Heart right ventricle (tissue), 16 donors: ENCODE measurements at regions not wholly inside any gene's neighbourhood (a gene's known extent, or its start where the extent isn't known, plus 50 kb on each side); places are given as distances from the start of the nearest gene placed in this dataset.

Source experiments
- ATAC-seq, 8 donors: fragments of 200-7000 bp; cut with Tn5 transposase; one replicate each; pipeline ENCODE4 v1.9.1; 2020; ENCODE audit warnings: mild to moderate bottlenecking in 8 of 8, moderate library complexity in 8 of 8, moderate number of reproducible peaks in 1 of 8
- DNase-seq, 2 donors: peaks; one replicate each; pipeline ENCODE4 v3.0.0-alpha.2; 2020
- H3K27ac ChIP-seq, 10 donors: fragments of 200-600 bp; sonication (generic) in 2 of 10; one replicate each; pipeline versions ENCODE4 v1.5.0 to v1.8.0; 2020 to 2022; ENCODE audit warnings: mild to moderate bottlenecking in 3 of 10
- H3K27me3 ChIP-seq, 7 donors: fragments of 200-600 bp; one replicate each; pipeline ENCODE4 v1.8.0; 2021 to 2022; ENCODE audit warnings: mild to moderate bottlenecking in 2 of 7
- H3K36me3 ChIP-seq, 9 donors: fragments of 200-600 bp; sonication (generic) in 1 of 9; one replicate each; pipeline versions ENCODE4 v1.5.0 to v1.8.0; 2020 to 2022; ENCODE audit warnings: mild to moderate bottlenecking in 2 of 9
- H3K4me1 ChIP-seq, 9 donors: fragments of 200-600 bp; sonication (generic) in 1 of 9; one replicate each; pipeline versions ENCODE4 v1.5.0 to v1.8.0; 2020 to 2022; ENCODE audit warnings: mild to moderate bottlenecking in 4 of 9
- H3K4me3 ChIP-seq, 10 donors: fragments of 200-600 bp; sonication (generic) in 2 of 10; one replicate each; pipeline versions ENCODE4 v1.5.0 to v1.8.0; 2020 to 2022; ENCODE audit warnings: mild to moderate bottlenecking in 7 of 10, moderate library complexity in 2 of 10
- H3K9me3 ChIP-seq, 11 donors: fragments of 200-600 bp in 10 of 11; sonication (generic) in 2 of 11; one replicate each; pipeline versions ENCODE4 v1.5.0 to v1.8.0; 2013 to 2022; ENCODE audit warnings: mild to moderate bottlenecking in 2 of 11, control low read depth in 1 of 11, moderate library complexity in 1 of 11
- CTCF ChIP-seq, 9 donors: fragments of 200-600 bp; sonication (generic) in 2 of 9; IDR thresholded peaks; one replicate each; pipeline versions ENCODE4 v1.5.0 to v1.8.0; 2021 to 2022; ENCODE audit warnings: antibody characterized with exemption in 9 of 9, mild to moderate bottlenecking in 5 of 9, moderate library complexity in 1 of 9
- WGBS, 2 donors: extraction: QIAGEN DNeasy Blood & Tissue Kit; methylation state at CpG; one replicate each; pipeline ENCODE4 v1.1.7; 2013; ENCODE audit warnings: inconsistent platforms in 1 of 2; 5-methylcytosine and 5-hydroxymethylcytosine counted together
- intact Hi-C, 10 donors: fragments of 100-400 bp; cut with DNase I; formaldehyde crosslinking; loops; one replicate each; pipeline versions ENCODE4 v1.11.1 to v1.14.2; 2022
- donor health status: Arrhythmogenic right ventricular cardiomyopathy.
- donor health status: ischemic (EF 13 %, LVEDD 7.1; RV severe dilation, severe dysfunction).
- donor health status: healthy with polysubstance abuse.
- donor health status: DM: no; HTN: yes; CAD: no.
- donor health status: DM: no; HTN: no; CAD: no.
- donor health status: ischemic (EF 25% LVEDD 6.9; RV normal size, moderate dysfunction).
- donor health status: ischemic (EF 25% LVEDD 5.7; RV mildly dilated, moderate dysfunction).
- donor health status: healthy.
- donor health status: DM: yes; HTN: yes; CAD: no.
- donor health status: Ischemic cardiomyopathy.
- donor health status: ischemic (EF 35%, LVEDD 5.7; RV mildly dilated, moderate dysfunction).
- donor health status: nonischemic (EF 11% LVEDD 7.7; RV severe dilation, severe dysfunction).
- donor health status: DM: yes; HTN: yes; CAD: no.
- donor health status: PGD.
- donor health status: ischemic (EF 29% LVEDD 5.4; RV normal size, mild dysfunction).
- donor health status: nonischemic (EF 23%, LVEDD 6.1; RV moderate dilation, normal function).

DNA sequence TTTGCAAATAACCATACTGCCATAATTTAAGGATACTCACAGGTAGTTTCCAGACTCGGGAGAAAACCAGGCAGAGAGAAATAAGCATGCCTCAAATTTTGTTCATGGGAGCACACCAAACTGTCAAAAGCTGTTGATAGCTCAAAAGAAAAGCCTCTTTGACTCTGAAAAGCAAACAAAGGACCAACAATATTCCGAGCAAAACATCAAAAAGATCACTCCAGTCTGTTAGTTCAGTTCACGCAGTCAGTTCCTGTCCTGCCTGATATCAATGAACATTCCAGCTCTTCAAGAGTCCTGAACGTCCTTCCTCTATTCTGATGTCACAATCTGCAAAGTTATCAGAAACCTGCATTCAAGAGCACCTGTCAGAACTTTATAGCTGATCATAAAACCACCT, 78.7 kb downstream of the RRM2 start:
- no peak for ATAC-seq
- WGBS, 2 donors = 64 to 75% methylated on average over 4 of the region's 4 CpGs
- Histone ChIP-seq H3K36me3 (no peaks in the 10 kb centered on the region), H3K27me3 (no peaks in the 10 kb centered on the region), H3K9me3 (peaks cover 0 to 9% (median 0%) of the 10 kb centered on the region in 11 donors), H3K4me3 (no peak overlapping the region), H3K4me1 (peaks cover 0 to 7% (median 0%) of the 10 kb centered on the region in 9 donors), H3K27ac (no peak overlapping the region)
- DNase-seq = no peak
- TF ChIP-seq CTCF (IDR thresholded peaks at IDR 0.05) = no peak
- intact Hi-C loops = no loop called here

DNA sequence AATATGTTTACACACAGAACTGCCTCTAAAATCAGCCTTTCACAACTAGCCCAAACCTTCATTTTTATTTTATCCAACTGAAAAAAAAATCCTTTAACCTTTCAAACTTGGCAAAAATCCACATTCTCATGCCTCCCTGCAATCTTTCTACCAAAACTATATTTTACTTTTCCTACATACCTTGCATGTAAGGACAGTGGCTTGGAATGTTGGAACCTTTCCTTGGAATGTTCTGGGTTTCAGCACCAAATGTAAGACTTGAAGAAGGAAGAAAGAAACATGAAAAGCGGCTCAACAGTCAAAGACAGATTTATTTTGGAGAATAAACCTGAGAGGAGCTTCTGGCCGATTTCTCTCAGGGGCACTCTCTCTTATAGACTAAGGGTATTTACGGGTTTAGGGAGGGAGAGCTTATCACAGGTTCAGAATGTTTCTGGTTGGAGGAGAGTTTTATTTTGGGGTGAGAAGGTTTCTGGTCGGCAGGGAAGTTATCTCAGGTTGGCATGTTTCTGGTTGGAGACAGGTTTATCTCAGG, 79.7 kb downstream of the RRM2 start:
- H3K4me1 ChIP-seq = peaks cover 0 to 7% (median 0%) of the 10 kb centered on the region in 9 donors
- no peak for TF ChIP-seq CTCF (IDR thresholded peaks at IDR 0.05)
- no peak for DNase-seq
- peaks cover 0 to 9% (median 0%) of the 10 kb centered on the region in 11 donors for H3K9me3 ChIP-seq
- WGBS, 2 donors = 55 to 65% methylated on average over 4 of the region's 4 CpGs
- intact Hi-C loops = no loop called here
- H3K27me3 ChIP-seq = no peaks in the 10 kb centered on the region
- no peak overlapping the region for H3K27ac ChIP-seq
- ATAC-seq = no peak
- H3K36me3 ChIP-seq = no peaks in the 10 kb centered on the region
- no peak overlapping the region for H3K4me3 ChIP-seq

GRCh38 chr2:10204326-10205161, 82.0 kb downstream of the RRM2 start:
- Histone ChIP-seq H3K27me3 (no peaks in the 10 kb centered on the region), H3K4me1 (peaks cover 0 to 7% (median 0%) of the 10 kb centered on the region in 9 donors), H3K4me3 (no peak overlapping the region), H3K36me3 (no peaks in the 10 kb centered on the region), H3K9me3 (no peaks in the 10 kb centered on the region), H3K27ac (no peak overlapping the region)
- 93% methylated on average over 25 of the region's 25 CpGs for WGBS, 2 donors
- ATAC-seq = no peak
- intact Hi-C loops = no loop called here
- no peak for TF ChIP-seq CTCF (IDR thresholded peaks at IDR 0.05)
- DNase-seq = no peak

DNA sequence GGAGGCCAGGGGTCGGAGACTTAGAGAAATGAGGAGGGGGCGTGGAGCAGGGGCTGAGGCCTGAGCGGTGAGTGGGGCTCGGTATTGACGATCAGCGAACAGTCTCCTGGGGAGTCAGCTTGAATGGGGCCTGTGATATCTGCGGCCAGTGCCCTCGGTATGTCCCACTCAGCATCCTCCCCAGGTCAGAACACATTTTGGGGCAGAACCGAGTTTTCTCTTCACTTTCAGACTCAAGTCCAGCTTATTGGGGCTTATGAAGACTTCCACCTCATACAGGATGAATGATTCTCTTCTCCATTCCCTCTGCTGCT, 82.6 kb downstream of the RRM2 start:
- Histone ChIP-seq H3K4me3 (no peak overlapping the region), H3K27me3 (no peaks in the 10 kb centered on the region), H3K9me3 (no peaks in the 10 kb centered on the region), H3K36me3 (no peaks in the 10 kb centered on the region), H3K27ac (no peak overlapping the region), H3K4me1 (peaks cover 0 to 7% (median 0%) of the 10 kb centered on the region in 9 donors)
- intact Hi-C loops = no loop called here
- ATAC-seq (no peak), DNase-seq (no peak)
- WGBS, 2 donors = 95 to 97% methylated on average over 9 of the region's 9 CpGs
- no peak for TF ChIP-seq CTCF (IDR thresholded peaks at IDR 0.05)
